Progenitor cell of endocrine pancreas (in vitro differentiated cells): ENCODE measurements at regions not wholly inside any gene's neighbourhood (a gene's known extent, or its start where the extent isn't known, plus 50 kb on each side); places are given as distances from the start of the nearest gene placed in this dataset.

ENCODE experiments used
- DNase-seq: peaks from one replicate; pipeline ENCODE4 v3.0.0; 2021; ENCODE audit warnings: low spot score; ENCODE audit not compliant: unreplicated experiment
- H3K27ac Mint-ChIP-seq: 2 replicates; pipeline ENCODE4 v1.8.0; 2021; ENCODE audit warnings: mild to moderate bottlenecking, moderate library complexity, mixed read lengths
- H3K27me3 Mint-ChIP-seq: 2 replicates; pipeline ENCODE4 v1.8.0; 2021; ENCODE audit warnings: mixed read lengths
- H3K36me3 Mint-ChIP-seq: 2 replicates; pipeline ENCODE4 v1.8.0; 2022; ENCODE audit warnings: mixed read lengths; ENCODE audit not compliant: insufficient read depth
- H3K4me1 Mint-ChIP-seq: 2 replicates; pipeline ENCODE4 v1.8.0; 2021; ENCODE audit warnings: low read depth, mixed read lengths
- H3K4me3 Mint-ChIP-seq: 2 replicates; pipeline ENCODE4 v1.8.0; 2021; ENCODE audit warnings: low read depth, mild to moderate bottlenecking, moderate library complexity, mixed read lengths
- H3K9me3 Mint-ChIP-seq: 2 replicates; pipeline ENCODE4 v1.8.0; 2021; ENCODE audit warnings: low read depth, mixed read lengths
- CTCF ChIP-seq: fragments of 200-600 bp; sonication (generic); IDR thresholded peaks from one replicate; pipeline ENCODE4 v1.5.0; 2021; ENCODE audit warnings: antibody characterized with exemption, mild to moderate bottlenecking; ENCODE audit not compliant: unreplicated experiment

- DNase-seq: no peak
- Mint-ChIP-seq H3K36me3 (no peaks in the 10 kb centered on the region), H3K4me1 (no peaks in the 10 kb centered on the region), H3K27ac (no peak overlapping the region), H3K4me3 (no peak overlapping the region), H3K9me3 (no peaks in the 10 kb centered on the region), H3K27me3 (no peaks in the 10 kb centered on the region)
- no peak for TF ChIP-seq CTCF
These were observed 89.4 kb upstream of the CNTLN start for GRCh38 chr9:17045381-17045940.

GRCh38 chr9:17031546-17031945 is 103.3 kb upstream of the CNTLN start:
- Mint-ChIP-seq H3K36me3 (no peaks in the 10 kb centered on the region), H3K27ac (no peak overlapping the region), H3K4me3 (no peak overlapping the region), H3K9me3 (peaks cover 7% of the 10 kb centered on the region), H3K27me3 (no peaks in the 10 kb centered on the region), H3K4me1 (no peaks in the 10 kb centered on the region)
- no peak for TF ChIP-seq CTCF
- DNase-seq: no peak

- H3K9me3 Mint-ChIP-seq: peaks cover 7% of the 10 kb centered on the region
- H3K27me3 Mint-ChIP-seq: no peaks in the 10 kb centered on the region
- no peak overlapping the region for H3K27ac Mint-ChIP-seq
- H3K4me1 Mint-ChIP-seq: no peaks in the 10 kb centered on the region
- no peak overlapping the region for H3K4me3 Mint-ChIP-seq
- H3K36me3 Mint-ChIP-seq: no peaks in the 10 kb centered on the region
- no peak for DNase-seq
- TF ChIP-seq CTCF: no peak
These were observed 109.6 kb upstream of the CNTLN start for GRCh38 chr9:17025281-17025680.

- Mint-ChIP-seq H3K27me3 (no peaks in the 10 kb centered on the region), H3K4me1 (no peaks in the 10 kb centered on the region), H3K27ac (no peak overlapping the region), H3K4me3 (no peak overlapping the region), H3K36me3 (no peaks in the 10 kb centered on the region), H3K9me3 (peaks cover 3% of the 10 kb centered on the region)
- no peak for DNase-seq
- TF ChIP-seq CTCF: no peak
These were observed 110.7 kb upstream of the CNTLN start for GRCh38 chr9:17024129-17024528.

GRCh38 chr9:17021387-17021970 is 113.4 kb upstream of the CNTLN start:
- H3K36me3 Mint-ChIP-seq: no peaks in the 10 kb centered on the region
- H3K9me3 Mint-ChIP-seq: peaks cover 3% of the 10 kb centered on the region
- H3K27ac Mint-ChIP-seq: no peak overlapping the region
- no peak for TF ChIP-seq CTCF
- H3K4me1 Mint-ChIP-seq: no peaks in the 10 kb centered on the region
- no peak for DNase-seq
- H3K4me3 Mint-ChIP-seq: no peak overlapping the region
- H3K27me3 Mint-ChIP-seq: no peaks in the 10 kb centered on the region
